HG02970 (cell line): ENCODE measurements at regions not wholly inside any gene's neighbourhood (a gene's known extent, or its start where the extent isn't known, plus 50 kb on each side); places are given as distances from the start of the nearest gene placed in this dataset.
A peak's percentile ranks its signal among the peaks of the same experiment; 100 is the strongest.
"Not testable (repeated sequence)": the region's sequence is repeated elsewhere in the genome, so short reads cannot be mapped to it uniquely, and the experiment has no call there.

Experiments
- ATAC-seq: cut with Tn5 transposase; IDR thresholded peaks from one replicate; pipeline ENCODE4 v1.9.1; 2021; ENCODE audit warnings: mild to moderate bottlenecking, moderate library complexity, moderate number of reproducible peaks; ENCODE audit not compliant: unreplicated experiment, low FRiP score

GRCh38 chr1:101185421-101185820, 51.4 kb upstream of the S1PR1 start:
- no peak for ATAC-seq

GRCh38 chr1:101183388-101183699, 53.5 kb upstream of the S1PR1 start:
- ATAC-seq = no peak

- ATAC-seq = no peak
Observed at GRCh38 chr1:101182627-101183387, 54.0 kb upstream of the S1PR1 start.

GRCh38 chr1:101181930-101182329, 54.9 kb upstream of the S1PR1 start:
- no peak for ATAC-seq

- peak; percentile 91 for ATAC-seq
Observed at GRCh38 chr1:101178688-101179491, 57.9 kb upstream of the S1PR1 start.

GRCh38 chr1:101178341-101178687, 58.5 kb upstream of the S1PR1 start:
- no peak for ATAC-seq

- ATAC-seq = no peak
Observed at GRCh38 chr1:101175886-101176285, 60.9 kb upstream of the S1PR1 start.

- ATAC-seq = no peak
Observed at GRCh38 chr1:101175466-101175865, 61.4 kb upstream of the S1PR1 start.

GRCh38 chr1:101174722-101175121, 62.1 kb upstream of the S1PR1 start:
- ATAC-seq = no peak

- ATAC-seq = not testable (repeated sequence)
Observed at GRCh38 chr1:101174298-101174697, 62.5 kb upstream of the S1PR1 start.

GRCh38 chr1:101170506-101171050, 66.2 kb upstream of the S1PR1 start:
- ATAC-seq = no peak

- no peak for ATAC-seq
Observed at GRCh38 chr1:101167891-101168290, 68.9 kb upstream of the S1PR1 start.

GRCh38 chr1:101166583-101167120, 70.2 kb upstream of the S1PR1 start:
- ATAC-seq = no peak

- no peak for ATAC-seq
Observed at GRCh38 chr1:101165954-101166353, 70.9 kb upstream of the S1PR1 start.

GRCh38 chr1:101165532-101165931, 71.3 kb upstream of the S1PR1 start:
- no peak for ATAC-seq

- no peak for ATAC-seq
Observed at GRCh38 chr1:101164776-101165175, 72.0 kb upstream of the S1PR1 start.

- no peak for ATAC-seq
Observed at GRCh38 chr1:101162736-101163735, 73.8 kb upstream of the S1PR1 start.

GRCh38 chr1:101162300-101162699, 74.5 kb upstream of the S1PR1 start:
- no peak for ATAC-seq

GRCh38 chr1:101161619-101162018, 75.2 kb upstream of the S1PR1 start:
- no peak for ATAC-seq

- ATAC-seq = no peak
Observed at GRCh38 chr1:101158424-101158823, 78.4 kb upstream of the S1PR1 start.
